ENCODE measurements at regions not wholly inside any gene's neighbourhood (a gene's known extent, or its start where the extent isn't known, plus 50 kb on each side); places are given as distances from the start of the nearest gene placed in this dataset.

DNA sequence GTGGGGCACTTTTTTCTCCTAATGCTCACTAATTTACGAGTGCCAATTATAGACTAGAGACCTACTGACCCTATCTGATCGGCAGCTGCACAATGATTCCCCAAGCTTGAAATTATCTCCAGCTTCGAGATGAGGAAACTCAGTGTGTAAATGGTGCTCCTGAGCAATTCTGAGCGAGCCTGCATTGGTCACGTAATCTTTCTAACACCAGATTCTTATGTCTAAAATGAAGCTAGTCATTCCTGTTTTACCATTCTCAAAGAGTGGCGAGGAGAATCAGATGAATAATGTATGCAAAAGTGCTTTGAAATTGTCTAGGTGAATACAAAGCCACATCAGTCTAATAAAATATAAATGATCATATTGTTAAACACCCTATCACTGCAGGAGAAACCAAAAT lies 318.1 kb upstream of the FAM78B start:
- in situ Hi-C loops (cut with MboI; ENCODE audit: low pct_ligation_motif_present in 1 of 4, low pct_unique_long_range_greater_than_20kb in 1 of 4, low sequenced_read_pairs in 3 of 4) (loop anchor here in 1 of 4 donors (10.0 to 25.0 kb wide), 2 partner anchors 550 to 773 kb away; no protein-coding TSS in a partner anchor), intact Hi-C loops (cut with DNase I; ENCODE audit: low total_unique reads) (no loop called here)
- Histone ChIP-seq H3K27ac (no peak overlapping the region), H3K4me1 (peaks cover 0 to 11% (median 0%) of the 10 kb centered on the region in 4 donors), H3K36me3 (no peaks in the 10 kb centered on the region), H3K9me3 (no peaks in the 10 kb centered on the region), H3K4me3 (no peak overlapping the region), H3K27me3 (no peaks in the 10 kb centered on the region)
- WGBS, 2 donors (ENCODE audit: low coverage in 1 of 2), result 61 to 77% methylated on average over 6 of the region's 6 CpGs
- TF ChIP-seq POLR2A (IDR thresholded peaks at IDR 0.05) (no peak), POLR2AphosphoS5 (IDR thresholded peaks at IDR 0.05) (no peak), EP300 (IDR thresholded peaks at IDR 0.05; ENCODE audit: low read depth) (no peak)
- TF ChIP-seq, protein P1, sequence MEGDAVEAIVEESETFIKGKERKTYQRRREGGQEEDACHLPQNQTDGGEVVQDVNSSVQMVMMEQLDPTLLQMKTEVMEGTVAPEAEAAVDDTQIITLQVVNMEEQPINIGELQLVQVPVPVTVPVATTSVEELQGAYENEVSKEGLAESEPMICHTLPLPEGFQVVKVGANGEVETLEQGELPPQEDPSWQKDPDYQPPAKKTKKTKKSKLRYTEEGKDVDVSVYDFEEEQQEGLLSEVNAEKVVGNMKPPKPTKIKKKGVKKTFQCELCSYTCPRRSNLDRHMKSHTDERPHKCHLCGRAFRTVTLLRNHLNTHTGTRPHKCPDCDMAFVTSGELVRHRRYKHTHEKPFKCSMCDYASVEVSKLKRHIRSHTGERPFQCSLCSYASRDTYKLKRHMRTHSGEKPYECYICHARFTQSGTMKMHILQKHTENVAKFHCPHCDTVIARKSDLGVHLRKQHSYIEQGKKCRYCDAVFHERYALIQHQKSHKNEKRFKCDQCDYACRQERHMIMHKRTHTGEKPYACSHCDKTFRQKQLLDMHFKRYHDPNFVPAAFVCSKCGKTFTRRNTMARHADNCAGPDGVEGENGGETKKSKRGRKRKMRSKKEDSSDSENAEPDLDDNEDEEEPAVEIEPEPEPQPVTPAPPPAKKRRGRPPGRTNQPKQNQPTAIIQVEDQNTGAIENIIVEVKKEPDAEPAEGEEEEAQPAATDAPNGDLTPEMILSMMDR (IDR thresholded peaks at IDR 0.05), result no peak
- DNase-seq, result no peak

DNA sequence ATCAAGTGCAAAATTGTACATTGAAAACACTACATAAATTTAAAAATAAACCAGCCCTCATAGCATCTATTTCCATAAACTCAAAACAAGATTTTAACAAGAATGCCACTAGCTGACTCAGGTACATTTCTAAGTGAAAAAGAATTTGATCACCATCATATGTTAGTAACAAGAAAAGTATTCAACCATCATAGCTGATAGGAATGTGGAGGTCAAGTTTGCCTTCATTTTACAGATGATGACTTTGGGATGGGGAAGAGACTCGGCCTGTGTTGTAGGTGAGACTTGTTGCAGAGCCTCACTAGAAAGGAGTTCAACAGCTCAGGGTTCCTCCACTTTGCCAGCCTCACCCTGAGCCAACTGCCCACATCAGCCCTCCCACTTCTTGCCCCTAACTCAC lies 318.8 kb upstream of the FAM78B start:
- Histone ChIP-seq H3K36me3 (no peaks in the 10 kb centered on the region), H3K9me3 (no peaks in the 10 kb centered on the region), H3K4me1 (peaks cover 0 to 14% (median 0%) of the 10 kb centered on the region in 4 donors), H3K27ac (no peak overlapping the region), H3K27me3 (no peaks in the 10 kb centered on the region), H3K4me3 (no peak overlapping the region)
- 94% methylated on average over 1 of the region's 1 CpG; no CpG with 5 or more reads in 1 of the 2 donors for WGBS, 2 donors (ENCODE audit: low coverage in 1 of 2)
- DNase-seq, result no peak
- TF ChIP-seq, protein P1 (IDR thresholded peaks at IDR 0.05), result no peak
- TF ChIP-seq EP300 (IDR thresholded peaks at IDR 0.05; ENCODE audit: low read depth) (no peak), POLR2AphosphoS5 (IDR thresholded peaks at IDR 0.05) (no peak), POLR2A (IDR thresholded peaks at IDR 0.05) (no peak)
- intact Hi-C loops (cut with DNase I; ENCODE audit: low total_unique reads), result no loop called here
- in situ Hi-C loops (cut with MboI; ENCODE audit: low pct_ligation_motif_present in 1 of 4, low pct_unique_long_range_greater_than_20kb in 1 of 4, low sequenced_read_pairs in 3 of 4), result loop anchor here in 1 of 4 donors (10.0 to 25.0 kb wide), 2 partner anchors 551 to 773 kb away; no protein-coding TSS in a partner anchor

DNA sequence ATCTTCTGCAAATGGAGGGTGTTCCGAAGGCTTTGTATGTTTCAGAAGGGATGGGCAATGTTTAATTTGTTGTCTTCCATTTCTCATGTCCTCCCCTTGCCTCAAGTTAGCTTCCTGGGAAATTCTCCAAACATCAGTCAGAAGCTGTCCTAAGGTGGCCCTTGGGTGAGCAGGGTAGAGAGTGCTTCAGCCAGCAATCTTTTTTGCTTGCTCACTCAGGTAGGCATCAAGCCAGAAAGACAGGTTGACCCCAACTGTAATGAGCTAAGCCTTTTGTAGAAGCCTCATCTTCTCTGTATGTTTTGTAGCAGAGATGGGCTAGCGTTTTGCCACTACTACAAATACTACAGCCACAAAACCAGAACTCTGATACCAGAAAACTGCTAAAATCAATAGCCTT lies 321.5 kb upstream of the FAM78B start:
- DNase-seq, result no peak
- Histone ChIP-seq H3K36me3 (no peaks in the 10 kb centered on the region), H3K4me1 (peaks cover 0 to 14% (median 0%) of the 10 kb centered on the region in 4 donors), H3K4me3 (no peak overlapping the region), H3K27ac (no peak overlapping the region), H3K27me3 (no peaks in the 10 kb centered on the region), H3K9me3 (no peaks in the 10 kb centered on the region)
- TF ChIP-seq EP300 (IDR thresholded peaks at IDR 0.05; ENCODE audit: low read depth), result no peak
- TF ChIP-seq POLR2A (IDR thresholded peaks at IDR 0.05), result no peak
- TF ChIP-seq, protein P1 (IDR thresholded peaks at IDR 0.05), result no peak
- no peak for TF ChIP-seq POLR2AphosphoS5 (IDR thresholded peaks at IDR 0.05)
- in situ Hi-C loops (cut with MboI; ENCODE audit: low pct_ligation_motif_present in 1 of 4, low pct_unique_long_range_greater_than_20kb in 1 of 4, low sequenced_read_pairs in 3 of 4), result loop anchor here in 1 of 4 donors (10.0 to 25.0 kb wide), 2 partner anchors 554 to 776 kb away; no protein-coding TSS in a partner anchor
- WGBS, 2 donors (ENCODE audit: low coverage in 1 of 2), result 90% methylated on average over 2 of the region's 2 CpGs
- intact Hi-C loops (cut with DNase I; ENCODE audit: low total_unique reads), result no loop called here

DNA sequence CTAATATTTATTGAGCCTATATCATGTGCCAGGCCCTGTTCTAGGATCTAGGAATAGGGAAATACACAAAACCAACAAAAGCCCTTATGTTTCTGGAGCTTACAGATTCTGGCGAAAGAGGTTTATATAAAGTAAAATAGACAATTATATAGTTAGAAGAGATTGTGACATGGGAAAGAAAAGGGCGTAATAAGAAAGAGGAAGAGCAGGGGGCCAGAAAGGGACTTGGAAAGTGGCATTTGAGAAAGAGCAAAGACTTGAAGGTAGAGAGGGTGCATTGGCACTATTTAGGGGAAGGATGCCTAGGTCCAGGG lies 322.5 kb upstream of the FAM78B start:
- in situ Hi-C loops (cut with MboI; ENCODE audit: low pct_ligation_motif_present in 1 of 4, low pct_unique_long_range_greater_than_20kb in 1 of 4, low sequenced_read_pairs in 3 of 4) (loop anchor here in 1 of 4 donors (10.0 to 25.0 kb wide), 2 partner anchors 555 to 777 kb away; no protein-coding TSS in a partner anchor), intact Hi-C loops (cut with DNase I; ENCODE audit: low total_unique reads) (no loop called here)
- whole genome bisulfite sequencing, 2 donors (ENCODE audit: low coverage in 1 of 2), result 80 to 85% methylated on average over 2 of the region's 2 CpGs
- DNase-seq, result no peak
- peaks cover 0 to 14% (median 0%) of the 10 kb centered on the region in 4 donors for H3K4me1 ChIP-seq
- peak overlapping the region; percentile 54 to 81 (median 69) for H3K27ac ChIP-seq
- no peaks in the 10 kb centered on the region for H3K9me3 ChIP-seq
- H3K4me3 ChIP-seq, result peak overlapping the region in 1 of 4 donors; percentile 51
- TF ChIP-seq POLR2A (IDR thresholded peaks at IDR 0.05) (no peak), EP300 (IDR thresholded peaks at IDR 0.05; ENCODE audit: low read depth) (no peak), POLR2AphosphoS5 (IDR thresholded peaks at IDR 0.05) (no peak)
- TF ChIP-seq, protein P1 (IDR thresholded peaks at IDR 0.05), result no peak
- H3K27me3 ChIP-seq, result no peaks in the 10 kb centered on the region
- no peaks in the 10 kb centered on the region for H3K36me3 ChIP-seq

Data from transverse colon (tissue), 4 donors.